ENCODE measurements at regions not wholly inside any gene's neighbourhood (a gene's known extent, or its start where the extent isn't known, plus 50 kb on each side); places are given as distances from the start of the nearest gene placed in this dataset.

GRCh38 chr13:111516712-111517640 lies 196.5 kb downstream of the TEX29 start:
- DNase-seq (ENCODE audit: low read depth, low spot score) = no peak
- in situ Hi-C loops (cut with HindIII; ENCODE audit: low pct_unique_long_range_greater_than_20kb, low sequenced_read_pairs) = no loop called here

GRCh38 chr13:111517641-111518010 lies 197.2 kb downstream of the TEX29 start:
- DNase-seq (ENCODE audit: low read depth, low spot score) = no peak
- in situ Hi-C loops (cut with HindIII; ENCODE audit: low pct_unique_long_range_greater_than_20kb, low sequenced_read_pairs) = no loop called here

GRCh38 chr13:111518161-111518792 lies 197.8 kb downstream of the TEX29 start:
- in situ Hi-C loops (cut with HindIII; ENCODE audit: low pct_unique_long_range_greater_than_20kb, low sequenced_read_pairs) = no loop called here
- DNase-seq (ENCODE audit: low read depth, low spot score) = no peak

GRCh38 chr13:111519041-111519440 lies 198.6 kb downstream of the TEX29 start:
- in situ Hi-C loops (cut with HindIII; ENCODE audit: low pct_unique_long_range_greater_than_20kb, low sequenced_read_pairs) = no loop called here
- no peak for DNase-seq (ENCODE audit: low read depth, low spot score)

- no peak for DNase-seq (ENCODE audit: low read depth, low spot score)
- in situ Hi-C loops (cut with HindIII; ENCODE audit: low pct_unique_long_range_greater_than_20kb, low sequenced_read_pairs) = no loop called here
These were observed 199.2 kb downstream of the TEX29 start for GRCh38 chr13:111519490-111520170.

- in situ Hi-C loops (cut with HindIII; ENCODE audit: low pct_unique_long_range_greater_than_20kb, low sequenced_read_pairs) = no loop called here
- DNase-seq (ENCODE audit: low read depth, low spot score) = no peak
These were observed 200.6 kb downstream of the TEX29 start for GRCh38 chr13:111521030-111521429.

- no peak for DNase-seq (ENCODE audit: low read depth, low spot score)
- in situ Hi-C loops (cut with HindIII; ENCODE audit: low pct_unique_long_range_greater_than_20kb, low sequenced_read_pairs) = no loop called here
These were observed 201.3 kb downstream of the TEX29 start for GRCh38 chr13:111521691-111522229.

GRCh38 chr13:111525320-111526118 lies 205.1 kb downstream of the TEX29 start:
- DNase-seq (ENCODE audit: low read depth, low spot score) = no peak
- in situ Hi-C loops (cut with HindIII; ENCODE audit: low pct_unique_long_range_greater_than_20kb, low sequenced_read_pairs) = no loop called here

GRCh38 chr13:111526922-111527321 lies 206.5 kb downstream of the TEX29 start:
- DNase-seq (ENCODE audit: low read depth, low spot score) = no peak
- in situ Hi-C loops (cut with HindIII; ENCODE audit: low pct_unique_long_range_greater_than_20kb, low sequenced_read_pairs) = no loop called here

GRCh38 chr13:111527614-111528229 lies 207.3 kb downstream of the TEX29 start:
- no peak for DNase-seq (ENCODE audit: low read depth, low spot score)
- in situ Hi-C loops (cut with HindIII; ENCODE audit: low pct_unique_long_range_greater_than_20kb, low sequenced_read_pairs) = no loop called here

GRCh38 chr13:111528513-111528912 lies 208.1 kb downstream of the TEX29 start:
- in situ Hi-C loops (cut with HindIII; ENCODE audit: low pct_unique_long_range_greater_than_20kb, low sequenced_read_pairs) = no loop called here
- no peak for DNase-seq (ENCODE audit: low read depth, low spot score)

GRCh38 chr13:111530137-111530870 lies 209.9 kb downstream of the TEX29 start:
- no peak for DNase-seq (ENCODE audit: low read depth, low spot score)
- in situ Hi-C loops (cut with HindIII; ENCODE audit: low pct_unique_long_range_greater_than_20kb, low sequenced_read_pairs) = no loop called here

GRCh38 chr13:111531505-111531904 lies 211.1 kb downstream of the TEX29 start:
- DNase-seq (ENCODE audit: low read depth, low spot score) = peak; percentile 51
- in situ Hi-C loops (cut with HindIII; ENCODE audit: low pct_unique_long_range_greater_than_20kb, low sequenced_read_pairs) = no loop called here

GRCh38 chr13:111532111-111532510 lies 211.7 kb downstream of the TEX29 start:
- in situ Hi-C loops (cut with HindIII; ENCODE audit: low pct_unique_long_range_greater_than_20kb, low sequenced_read_pairs) = no loop called here
- no peak for DNase-seq (ENCODE audit: low read depth, low spot score)

GRCh38 chr13:111533900-111534683 lies 213.7 kb downstream of the TEX29 start:
- no peak for DNase-seq (ENCODE audit: low read depth, low spot score)
- in situ Hi-C loops (cut with HindIII; ENCODE audit: low pct_unique_long_range_greater_than_20kb, low sequenced_read_pairs) = no loop called here

Data from SK-MEL-5 (cell line).